CD4-positive, alpha-beta T cell (primary cell): ENCODE measurements at regions not wholly inside any gene's neighbourhood (a gene's known extent, or its start where the extent isn't known, plus 50 kb on each side); places are given as distances from the start of the nearest gene placed in this dataset.

Experiments
- ATAC-seq: fragments of 200-7000 bp; cut with Tn5 transposase; one replicate; pipeline ENCODE4 v1.10.0; 2022; ENCODE audit warnings: mild to moderate bottlenecking; ENCODE audit not compliant: poor library complexity
- CTCF ChIA-PET: fragments of 350-600 bp; sonication (Branson Sonifier 250); formaldehyde crosslinking; loops from one replicate; lab custom pipeline; 2021; ENCODE audit warnings: antibody characterized with exemption, inconsistent platforms; lab: Charles Lee
- POLR2A ChIA-PET: fragments of 350-600 bp; sonication (Branson Sonifier 250); formaldehyde crosslinking; loops from one replicate; lab custom pipeline; 2021; ENCODE audit warnings: antibody characterized with exemption, inconsistent platforms; lab: Charles Lee
- DNase-seq, 14 experiments: peaks; one replicate each; pipeline ENCODE4 v3.0.0-alpha.2; 2013 to 2020; ENCODE audit warnings: mixed read lengths in 2 of 14
- H3K27ac ChIP-seq, 2 donors: one replicate each; pipeline versions ENCODE4 v1.5.1 to v1.7.0; 2013; ENCODE audit warnings: low read length in 2 of 2, low read depth in 1 of 2, mild to moderate bottlenecking in 1 of 2
- H3K27me3 ChIP-seq, 2 experiments: 1 replicate in 1 of 2; 2 replicates in 1 of 2; pipeline versions ENCODE4 v1.6.1 to v1.7.0; 2013; ENCODE audit warnings: low read length in 2 of 2, control low read depth in 1 of 2, mild to moderate bottlenecking in 1 of 2, moderate library complexity in 1 of 2; ENCODE audit not compliant: insufficient read depth in 2 of 2, control insufficient read depth in 1 of 2
- H3K36me3 ChIP-seq: one replicate; pipeline ENCODE4 v1.6.1; 2013; ENCODE audit warnings: low read length, control low read depth; ENCODE audit not compliant: insufficient read depth
- H3K4me1 ChIP-seq: one replicate; pipeline ENCODE4 v1.6.1; 2013; ENCODE audit warnings: low read length, control low read depth; ENCODE audit not compliant: insufficient read depth
- H3K4me3 ChIP-seq: one replicate; pipeline ENCODE4 v1.5.1; 2013; ENCODE audit warnings: mild to moderate bottlenecking, low read length, moderate library complexity
- H3K9me3 ChIP-seq, 2 experiments: 1 replicate in 1 of 2; 2 replicates in 1 of 2; pipeline versions ENCODE4 v1.6.1 to v1.7.0; 2013; ENCODE audit warnings: low read length in 2 of 2, mild to moderate bottlenecking in 2 of 2, control low read depth in 1 of 2, moderate library complexity in 1 of 2; ENCODE audit not compliant: control insufficient read depth in 1 of 2, insufficient read depth in 1 of 2
- H3K27ac Mint-ChIP-seq: one replicate; pipeline ENCODE4 v1.8.0; 2020; ENCODE audit warnings: mixed read lengths
- H3K27me3 Mint-ChIP-seq: one replicate; pipeline ENCODE4 v1.8.0; 2021; ENCODE audit warnings: mixed read lengths
- H3K36me3 Mint-ChIP-seq: one replicate; pipeline ENCODE4 v1.8.0; 2021; ENCODE audit warnings: low read depth, mixed read lengths
- H3K4me1 Mint-ChIP-seq: one replicate; pipeline ENCODE4 v1.8.0; 2021; ENCODE audit warnings: low read depth, mixed read lengths
- H3K4me3 Mint-ChIP-seq: one replicate; pipeline ENCODE4 v1.8.0; 2020; ENCODE audit warnings: mild to moderate bottlenecking, mixed read lengths
- H3K9me3 Mint-ChIP-seq: one replicate; pipeline ENCODE4 v1.8.0; 2020; ENCODE audit warnings: mixed read lengths
- intact Hi-C, 2 experiments: fragments of 100-400 bp; cut with DNase I in 1 of 2; cut with micrococcal nuclease in 1 of 2; formaldehyde crosslinking; loops; one replicate each; pipeline versions ENCODE4 v1.15.1 to v1.9.0; 2023 to 2025; cut with DNase I, micrococcal nuclease
- TF ChIP-seq, protein P1 (sequence below): fragments of 200-600 bp; IDR thresholded peaks from one replicate; pipeline ENCODE4 v1.8.0; 2022; ENCODE audit warnings: antibody characterized with exemption, mild to moderate bottlenecking

DNA sequence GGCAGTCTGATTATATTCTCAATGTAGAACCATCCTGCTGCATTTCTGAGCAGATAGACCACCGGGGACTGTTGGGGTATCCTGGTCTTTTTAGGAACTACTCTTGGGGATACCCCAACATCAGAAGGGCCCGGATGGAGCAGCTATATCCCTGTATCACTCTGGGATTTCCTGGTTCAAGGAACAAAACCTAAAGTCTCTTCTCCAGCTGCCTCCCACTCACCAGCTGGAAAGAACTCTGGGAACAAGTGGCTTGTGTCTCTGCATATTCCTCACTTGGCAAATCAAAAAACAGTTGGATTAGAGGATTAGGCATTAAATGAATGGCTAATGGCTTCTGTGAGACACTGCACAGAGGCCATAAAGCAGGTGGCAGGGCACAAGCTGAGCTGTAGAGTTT, 62.3 kb upstream of the HS3ST2 start:
- TF ChIP-seq, protein P1, sequence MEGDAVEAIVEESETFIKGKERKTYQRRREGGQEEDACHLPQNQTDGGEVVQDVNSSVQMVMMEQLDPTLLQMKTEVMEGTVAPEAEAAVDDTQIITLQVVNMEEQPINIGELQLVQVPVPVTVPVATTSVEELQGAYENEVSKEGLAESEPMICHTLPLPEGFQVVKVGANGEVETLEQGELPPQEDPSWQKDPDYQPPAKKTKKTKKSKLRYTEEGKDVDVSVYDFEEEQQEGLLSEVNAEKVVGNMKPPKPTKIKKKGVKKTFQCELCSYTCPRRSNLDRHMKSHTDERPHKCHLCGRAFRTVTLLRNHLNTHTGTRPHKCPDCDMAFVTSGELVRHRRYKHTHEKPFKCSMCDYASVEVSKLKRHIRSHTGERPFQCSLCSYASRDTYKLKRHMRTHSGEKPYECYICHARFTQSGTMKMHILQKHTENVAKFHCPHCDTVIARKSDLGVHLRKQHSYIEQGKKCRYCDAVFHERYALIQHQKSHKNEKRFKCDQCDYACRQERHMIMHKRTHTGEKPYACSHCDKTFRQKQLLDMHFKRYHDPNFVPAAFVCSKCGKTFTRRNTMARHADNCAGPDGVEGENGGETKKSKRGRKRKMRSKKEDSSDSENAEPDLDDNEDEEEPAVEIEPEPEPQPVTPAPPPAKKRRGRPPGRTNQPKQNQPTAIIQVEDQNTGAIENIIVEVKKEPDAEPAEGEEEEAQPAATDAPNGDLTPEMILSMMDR: no peak
- ATAC-seq: no peak
- no peak overlapping the region for H3K27ac ChIP-seq
- intact Hi-C loops: no loop called here
- H3K4me1 Mint-ChIP-seq: no peaks in the 10 kb centered on the region
- no peak overlapping the region for H3K4me3 Mint-ChIP-seq
- no peaks in the 10 kb centered on the region for H3K36me3 Mint-ChIP-seq
- H3K27me3 Mint-ChIP-seq: peaks cover 16% of the 10 kb centered on the region
- H3K9me3 ChIP-seq: no peaks in the 10 kb centered on the region
- no peak overlapping the region for H3K27ac Mint-ChIP-seq
- DNase-seq: no peak
- no peaks in the 10 kb centered on the region for H3K36me3 ChIP-seq
- ChIA-PET CTCF (no interaction called here), POLR2A (no interaction called here)
- no peaks in the 10 kb centered on the region for H3K4me1 ChIP-seq
- no peak overlapping the region for H3K4me3 ChIP-seq
- no peaks in the 10 kb centered on the region for H3K9me3 Mint-ChIP-seq
- peaks cover 0 to 2% of the 10 kb centered on the region in 2 experiments for H3K27me3 ChIP-seq

DNA sequence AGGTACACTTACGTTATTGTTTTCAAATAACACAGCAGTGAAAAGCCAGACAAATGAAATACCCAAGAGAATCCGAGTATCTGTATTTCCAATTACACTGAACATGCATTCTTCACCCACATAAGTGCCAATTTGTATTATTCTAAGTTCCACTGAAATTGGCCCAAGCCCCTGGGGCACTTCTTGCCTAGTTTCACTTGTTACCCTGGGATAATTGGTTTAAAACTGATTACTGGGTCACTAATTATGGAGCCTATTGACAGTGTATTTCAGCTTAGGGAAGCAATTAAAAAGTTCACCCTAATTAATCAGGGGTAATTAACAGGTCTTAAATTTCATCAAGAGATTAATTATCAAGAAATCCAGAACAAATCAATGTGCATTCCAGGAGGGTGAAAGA, 60.5 kb upstream of the HS3ST2 start:
- no peak for DNase-seq
- Mint-ChIP-seq H3K27me3 (peaks cover 26% of the 10 kb centered on the region), H3K9me3 (no peaks in the 10 kb centered on the region), H3K4me1 (no peaks in the 10 kb centered on the region), H3K36me3 (no peaks in the 10 kb centered on the region), H3K4me3 (no peak overlapping the region), H3K27ac (no peak overlapping the region)
- Histone ChIP-seq H3K27me3 (no peaks in the 10 kb centered on the region), H3K9me3 (no peaks in the 10 kb centered on the region), H3K4me1 (no peaks in the 10 kb centered on the region), H3K4me3 (no peak overlapping the region), H3K36me3 (no peaks in the 10 kb centered on the region), H3K27ac (no peak overlapping the region)
- ChIA-PET POLR2A (no interaction called here), CTCF (no interaction called here)
- TF ChIP-seq, protein P1: no peak
- intact Hi-C loops: no loop called here
- ATAC-seq: no peak

DNA sequence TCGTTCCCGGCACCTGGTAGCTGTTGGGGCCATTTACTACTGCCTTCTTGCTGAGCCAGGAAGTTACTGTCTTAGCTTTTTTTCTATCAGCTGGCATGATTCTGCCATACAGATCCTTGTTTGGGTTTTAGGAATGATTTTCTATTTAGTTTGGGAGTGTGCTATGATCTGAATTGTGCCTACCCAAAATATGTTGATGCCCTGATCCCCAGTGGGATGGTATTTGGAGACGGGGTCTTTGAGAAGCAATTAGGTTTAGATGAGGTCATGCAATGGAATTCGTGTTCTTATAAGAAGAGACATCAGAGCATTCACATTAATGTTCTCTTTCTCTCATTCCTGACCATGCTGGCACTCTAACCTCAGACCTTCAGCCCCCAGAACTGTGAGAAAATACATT, 59.4 kb upstream of the HS3ST2 start:
- TF ChIP-seq, protein P1: no peak
- Histone ChIP-seq H3K9me3 (no peaks in the 10 kb centered on the region), H3K36me3 (no peaks in the 10 kb centered on the region), H3K4me3 (no peak overlapping the region), H3K27ac (no peak overlapping the region), H3K4me1 (no peaks in the 10 kb centered on the region), H3K27me3 (peaks cover 0 to 4% of the 10 kb centered on the region in 2 experiments)
- H3K4me1 Mint-ChIP-seq: no peaks in the 10 kb centered on the region
- ChIA-PET POLR2A (no interaction called here), CTCF (no interaction called here)
- H3K27me3 Mint-ChIP-seq: peaks cover 28% of the 10 kb centered on the region
- no peak overlapping the region for H3K27ac Mint-ChIP-seq
- H3K9me3 Mint-ChIP-seq: no peaks in the 10 kb centered on the region
- intact Hi-C loops: no loop called here
- ATAC-seq (no peak), DNase-seq (no peak)
- no peak overlapping the region for H3K4me3 Mint-ChIP-seq
- H3K36me3 Mint-ChIP-seq: no peaks in the 10 kb centered on the region
